C4-2B (cell line): ENCODE measurements at regions not wholly inside any gene's neighbourhood (a gene's known extent, or its start where the extent isn't known, plus 50 kb on each side); places are given as distances from the start of the nearest gene placed in this dataset.

Source experiments
- CTCF ChIP-seq: fragments of 450-650 bp; conservative IDR thresholded peaks from 2 replicates; pipeline ENCODE4 v1.5.1; 2017; ENCODE audit warnings: mild to moderate bottlenecking
- ZFX ChIP-seq: fragments of 450-650 bp; IDR thresholded peaks from 2 replicates; pipeline ENCODE4 v1.6.1; 2017

DNA sequence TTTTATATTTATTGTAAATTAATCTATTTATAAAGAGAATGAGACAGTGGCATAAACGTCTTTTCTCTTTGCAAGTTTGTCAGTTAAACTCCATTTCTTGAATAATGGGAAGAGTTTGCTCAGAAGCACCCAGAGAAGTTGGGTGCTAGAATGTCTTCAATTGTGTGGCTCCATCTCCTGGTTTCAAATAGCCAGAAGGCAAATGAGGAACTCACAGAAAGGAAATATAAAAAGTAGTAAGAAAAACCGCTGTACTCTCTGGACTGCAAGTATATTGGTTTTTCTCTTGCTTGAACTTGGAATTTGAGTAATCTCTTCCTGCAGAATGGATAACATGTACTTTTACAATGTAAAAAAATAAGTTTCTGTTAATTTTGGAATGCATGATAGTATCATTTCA is 217.5 kb downstream of the DPY19L2 start:
- TF ChIP-seq CTCF: no peak
- TF ChIP-seq ZFX: no peak
